LNCaP clone FGC (cell line): ENCODE measurements at regions not wholly inside any gene's neighbourhood (a gene's known extent, or its start where the extent isn't known, plus 50 kb on each side); places are given as distances from the start of the nearest gene placed in this dataset.

Source experiments
- DNase-seq: peaks from one replicate; pipeline ENCODE4 v3.0.0-alpha.2; 2011; ENCODE audit warnings: low read depth
- H3K4me3 ChIP-seq: 2 replicates; pipeline ENCODE4 v1.5.1; 2011; ENCODE audit warnings: mild to moderate bottlenecking, low read depth, low read length, control low read depth
- CTCF ChIP-seq: IDR thresholded peaks from 2 replicates; pipeline ENCODE4 v1.5.1; 2012; ENCODE audit warnings: mild to moderate bottlenecking; ENCODE audit not compliant: control insufficient read depth, insufficient read depth; ENCODE audit errors: extremely low read depth

GRCh38 chr9:29012911-29013310 is 1439.6 kb upstream of the C9orf72 start:
- DNase-seq = no peak
- no peak for TF ChIP-seq CTCF
- no peak overlapping the region for H3K4me3 ChIP-seq

- no peak for TF ChIP-seq CTCF
- DNase-seq = no peak
- no peak overlapping the region for H3K4me3 ChIP-seq
These were observed 1448.4 kb upstream of the C9orf72 start for GRCh38 chr9:29021632-29022031.

GRCh38 chr9:29038332-29038731 is 1465.1 kb upstream of the C9orf72 start:
- no peak for DNase-seq
- H3K4me3 ChIP-seq = no peak overlapping the region
- no peak for TF ChIP-seq CTCF

GRCh38 chr9:29039258-29039657 is 1466.0 kb upstream of the C9orf72 start:
- DNase-seq = no peak
- TF ChIP-seq CTCF = no peak

GRCh38 chr9:29043072-29043471 is 1469.8 kb upstream of the C9orf72 start:
- no peak overlapping the region for H3K4me3 ChIP-seq
- DNase-seq = no peak
- TF ChIP-seq CTCF = no peak

More at GRCh38 chr9:29039258-29039657, 1466.0 kb upstream of the C9orf72 start:
- H3K4me3 ChIP-seq = no peak overlapping the region

GRCh38 chr9:29044959-29045358 is 1471.7 kb upstream of the C9orf72 start:
- no peak for TF ChIP-seq CTCF
- no peak overlapping the region for H3K4me3 ChIP-seq
- DNase-seq = no peak

- no peak overlapping the region for H3K4me3 ChIP-seq
- no peak for TF ChIP-seq CTCF
- DNase-seq = no peak
These were observed 1486.8 kb upstream of the C9orf72 start for GRCh38 chr9:29060041-29060440.
